ENCODE measurements at regions not wholly inside any gene's neighbourhood (a gene's known extent, or its start where the extent isn't known, plus 50 kb on each side); places are given as distances from the start of the nearest gene placed in this dataset.
"Not testable (repeated sequence)": the region's sequence is repeated elsewhere in the genome, so short reads cannot be mapped to it uniquely, and the experiment has no call there.

- TF ChIP-seq CTCF (IDR thresholded peaks at IDR 0.05; ENCODE audit: insufficient read depth, low read depth, low read length); EZH2 (IDR thresholded peaks at IDR 0.05; ENCODE audit: insufficient read depth, low read length): not testable (repeated sequence)
Measured at GRCh38 chr14:105615986-105616801, 89.8 kb downstream of the TMEM121 start.
